H9 (cell line): ENCODE measurements at regions not wholly inside any gene's neighbourhood (a gene's known extent, or its start where the extent isn't known, plus 50 kb on each side); places are given as distances from the start of the nearest gene placed in this dataset.

ENCODE experiments used
- DNase-seq: peaks from one replicate; pipeline ENCODE4 v3.0.0-alpha.2; 2017
- H2AFZ ChIP-seq: one replicate; pipeline ENCODE4 v1.6.1; 2013; ENCODE audit warnings: mild to moderate bottlenecking, low read length, control low read depth, moderate library complexity
- H2AK5ac ChIP-seq: 2 replicates; pipeline ENCODE4 v1.6.1; 2013; ENCODE audit warnings: low read length, control low read depth, mixed read lengths; ENCODE audit not compliant: insufficient read length
- H2BK120ac ChIP-seq: one replicate; pipeline ENCODE4 v1.6.1; 2013; ENCODE audit warnings: low read depth, mild to moderate bottlenecking, low read length, control low read depth, inconsistent platforms; ENCODE audit not compliant: poor library complexity, severe bottlenecking
- H2BK12ac ChIP-seq: 2 replicates; pipeline ENCODE4 v1.6.1; 2013; ENCODE audit warnings: low read length, control low read depth, mixed read lengths, low read depth; ENCODE audit not compliant: insufficient read length
- H2BK15ac ChIP-seq: 2 replicates; pipeline ENCODE4 v1.6.1; 2013; ENCODE audit warnings: low read depth, low read length, control low read depth
- H2BK20ac ChIP-seq: one replicate; pipeline ENCODE4 v1.6.1; 2013; ENCODE audit warnings: low read depth, mild to moderate bottlenecking, low read length, control low read depth, inconsistent platforms; ENCODE audit not compliant: poor library complexity, severe bottlenecking
- H2BK5ac ChIP-seq: 2 replicates; pipeline ENCODE4 v1.6.1; 2013; ENCODE audit warnings: low read length, control low read depth, mixed read lengths; ENCODE audit not compliant: insufficient read length
- H3K14ac ChIP-seq: 2 replicates; pipeline ENCODE4 v1.6.1; 2013; ENCODE audit warnings: low read length, control low read depth; ENCODE audit not compliant: insufficient read depth
- H3K18ac ChIP-seq: 2 replicates; pipeline ENCODE4 v1.6.1; 2013; ENCODE audit warnings: low read depth, mild to moderate bottlenecking, mixed read lengths, low read length, control low read depth; ENCODE audit not compliant: insufficient read length
- H3K23ac ChIP-seq: 2 replicates; pipeline ENCODE4 v1.6.1; 2013; ENCODE audit warnings: low read length, control low read depth, mixed read lengths, low read depth; ENCODE audit not compliant: insufficient read length
- H3K23me2 ChIP-seq: 2 replicates; pipeline ENCODE4 v1.6.1; 2013; ENCODE audit warnings: low read depth, mild to moderate bottlenecking, mixed read lengths, low read length, control low read depth; ENCODE audit not compliant: insufficient read length, poor library complexity, severe bottlenecking
- H3K27ac ChIP-seq: 2 replicates; pipeline ENCODE4 v1.5.1; 2013; ENCODE audit warnings: low read length, control low read depth, mixed read lengths, low read depth; ENCODE audit not compliant: insufficient read length
- H3K27me3 ChIP-seq: 2 replicates; pipeline ENCODE4 v1.6.1; 2013; ENCODE audit warnings: low read length, control low read depth, inconsistent platforms; ENCODE audit not compliant: insufficient read depth
- H3K4ac ChIP-seq: 2 replicates; pipeline ENCODE4 v1.6.1; 2013; ENCODE audit warnings: low read depth, mild to moderate bottlenecking, control low read depth, inconsistent platforms, low read length, moderate library complexity
- H3K4me1 ChIP-seq: 2 replicates; pipeline ENCODE4 v1.6.1; 2013; ENCODE audit warnings: low read length, control low read depth, inconsistent platforms; ENCODE audit not compliant: insufficient read depth
- H3K4me2 ChIP-seq: 2 replicates; pipeline ENCODE4 v1.6.1; 2013; ENCODE audit warnings: low read length, control low read depth, mixed read lengths; ENCODE audit not compliant: insufficient read length, insufficient read depth
- H3K56ac ChIP-seq: 2 replicates; pipeline ENCODE4 v1.6.1; 2013; ENCODE audit warnings: low read depth, mild to moderate bottlenecking, mixed read lengths, low read length, control low read depth; ENCODE audit not compliant: insufficient read length
- H3K79me1 ChIP-seq: 2 replicates; pipeline ENCODE4 v1.6.1; 2013; ENCODE audit warnings: low read depth, mild to moderate bottlenecking, moderate library complexity, low read length, control low read depth, inconsistent platforms; ENCODE audit not compliant: insufficient read depth, poor library complexity, severe bottlenecking
- H3K79me2 ChIP-seq: 2 replicates; pipeline ENCODE4 v1.6.1; 2013; ENCODE audit warnings: low read length, control low read depth, inconsistent platforms; ENCODE audit not compliant: insufficient read depth
- H3K9ac ChIP-seq: 2 replicates; pipeline ENCODE4 v1.6.1; 2013; ENCODE audit warnings: low read length, control low read depth, mixed read lengths; ENCODE audit not compliant: insufficient read length; ENCODE audit errors: extremely low read depth
- H3K9me3 ChIP-seq: one replicate; pipeline ENCODE4 v1.6.1; 2013; ENCODE audit warnings: low read depth, low read length, inconsistent platforms; ENCODE audit not compliant: control insufficient read depth
- H3T11ph ChIP-seq: one replicate; pipeline ENCODE4 v1.6.1; 2013; ENCODE audit warnings: mild to moderate bottlenecking, low read length, control low read depth, inconsistent platforms
- H4K20me1 ChIP-seq: one replicate; pipeline ENCODE4 v1.6.1; 2013; ENCODE audit not compliant: control insufficient read depth, insufficient read length, insufficient read depth
- H4K5ac ChIP-seq: 2 replicates; pipeline ENCODE4 v1.6.1; 2013; ENCODE audit warnings: low read depth, mild to moderate bottlenecking, mixed read lengths, low read length, control low read depth; ENCODE audit not compliant: insufficient read length
- H4K8ac ChIP-seq: replicated peaks from 2 replicates; pipeline ENCODE4 v1.6.1; 2013; ENCODE audit warnings: low read length, control low read depth, mixed read lengths, low read depth; ENCODE audit not compliant: insufficient read length
- H4K91ac ChIP-seq: 2 replicates; pipeline ENCODE4 v1.6.1; 2013; ENCODE audit warnings: low read depth, mild to moderate bottlenecking, moderate library complexity, mixed read lengths, low read length, control low read depth; ENCODE audit not compliant: insufficient read length
- H3K27ac Mint-ChIP-seq, 3 experiments: 2 replicates in 2 of 3; 3 replicates in 1 of 3; pipeline ENCODE4 v1.8.0; 2020 to 2021; ENCODE audit warnings: mixed read lengths in 3 of 3, mild to moderate bottlenecking in 1 of 3, moderate library complexity in 1 of 3
- H3K27me3 Mint-ChIP-seq: 2 replicates; pipeline ENCODE4 v1.8.0; 2021; ENCODE audit warnings: low read depth, mild to moderate bottlenecking, moderate library complexity, mixed read lengths
- H3K36me3 Mint-ChIP-seq, 3 experiments: 2 replicates in 2 of 3; 3 replicates in 1 of 3; pipeline ENCODE4 v1.8.0; 2020 to 2021; ENCODE audit warnings: low read depth in 3 of 3, mixed read lengths in 3 of 3; ENCODE audit not compliant: insufficient read depth in 1 of 3
- H3K4me1 Mint-ChIP-seq, 2 experiments: 2 replicates each; pipeline ENCODE4 v1.8.0; 2020; ENCODE audit warnings: mixed read lengths in 2 of 2
- H3K4me3 Mint-ChIP-seq, 2 experiments: 2 replicates in 1 of 2; 3 replicates in 1 of 2; pipeline ENCODE4 v1.8.0; 2020 to 2021; ENCODE audit warnings: mild to moderate bottlenecking in 2 of 2, mixed read lengths in 2 of 2, moderate library complexity in 1 of 2
- H3K9me3 Mint-ChIP-seq, 2 experiments: 2 replicates in 1 of 2; 3 replicates in 1 of 2; pipeline ENCODE4 v1.8.0; 2020; ENCODE audit warnings: mild to moderate bottlenecking in 2 of 2, mixed read lengths in 2 of 2, moderate library complexity in 1 of 2
- WGBS: extraction: QIAGEN DNeasy Blood & Tissue Kit; methylation state at CpG from one replicate; pipeline ENCODE4 v1.1.7; 2013; ENCODE audit warnings: missing lambda C conversion rate, low lambda C conversion rate, mixed read lengths; ENCODE audit not compliant: insufficient read length; ENCODE audit errors: extremely low coverage; 5-methylcytosine and 5-hydroxymethylcytosine counted together
- TF ChIP-seq, protein P1 (sequence below): fragments of 200-600 bp; sonication (generic); conservative IDR thresholded peaks from 3 replicates; pipeline ENCODE4 v1.8.0; 2021; ENCODE audit warnings: antibody characterized with exemption, mild to moderate bottlenecking

DNA sequence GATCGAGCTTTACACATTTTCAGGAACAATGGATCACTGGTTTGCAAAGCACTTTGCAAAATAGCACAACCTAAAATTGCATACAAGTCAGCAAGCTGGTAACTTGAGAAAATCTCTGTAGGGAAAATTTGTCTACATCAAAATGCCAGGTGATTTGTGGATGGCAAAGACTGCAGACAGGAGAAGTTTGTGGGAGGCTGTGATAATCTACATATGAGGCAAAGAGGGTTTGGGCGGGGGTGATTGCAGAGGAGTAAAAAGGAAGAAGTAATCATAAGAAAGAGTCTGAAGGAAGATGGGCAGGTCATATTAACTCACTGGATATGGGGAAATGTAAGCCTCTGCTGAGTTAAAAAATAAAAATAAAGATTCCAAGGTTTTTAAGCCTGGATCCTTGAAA is 166.3 kb upstream of the STXBP5 start:
- Histone ChIP-seq H3K27me3 (no peaks in the 10 kb centered on the region), H4K8ac (no peak overlapping the region), H2AK5ac (no peak overlapping the region), H3K56ac (no peak overlapping the region), H3K9me3 (no peaks in the 10 kb centered on the region), H3K23me2 (no peaks in the 10 kb centered on the region), H4K91ac (no peak overlapping the region), H2BK15ac (no peak overlapping the region), H2BK5ac (no peak overlapping the region), H2BK120ac (no peak overlapping the region), H3K23ac (no peak overlapping the region), H3K4ac (no peak overlapping the region), H3K27ac (no peak overlapping the region), H3K9ac (no peak overlapping the region), H3K79me1 (no peaks in the 10 kb centered on the region), H3K4me2 (no peak overlapping the region), H2BK20ac (no peak overlapping the region), H2AFZ (no peak overlapping the region), H3K18ac (no peak overlapping the region), H3K14ac (no peak overlapping the region), H3K79me2 (no peaks in the 10 kb centered on the region), H3K4me1 (no peaks in the 10 kb centered on the region; the same call in 1 of the 2 replicates), H4K20me1 (no peaks in the 10 kb centered on the region), H4K5ac (no peak overlapping the region), H2BK12ac (no peak overlapping the region), H3T11ph (no peak overlapping the region)
- H3K36me3 Mint-ChIP-seq = no peaks in the 10 kb centered on the region; a peak in 1 of 7 replicates
- WGBS = no CpG with 5 or more reads among the region's 2 CpGs
- no peak overlapping the region for H3K27ac Mint-ChIP-seq
- TF ChIP-seq, protein P1, sequence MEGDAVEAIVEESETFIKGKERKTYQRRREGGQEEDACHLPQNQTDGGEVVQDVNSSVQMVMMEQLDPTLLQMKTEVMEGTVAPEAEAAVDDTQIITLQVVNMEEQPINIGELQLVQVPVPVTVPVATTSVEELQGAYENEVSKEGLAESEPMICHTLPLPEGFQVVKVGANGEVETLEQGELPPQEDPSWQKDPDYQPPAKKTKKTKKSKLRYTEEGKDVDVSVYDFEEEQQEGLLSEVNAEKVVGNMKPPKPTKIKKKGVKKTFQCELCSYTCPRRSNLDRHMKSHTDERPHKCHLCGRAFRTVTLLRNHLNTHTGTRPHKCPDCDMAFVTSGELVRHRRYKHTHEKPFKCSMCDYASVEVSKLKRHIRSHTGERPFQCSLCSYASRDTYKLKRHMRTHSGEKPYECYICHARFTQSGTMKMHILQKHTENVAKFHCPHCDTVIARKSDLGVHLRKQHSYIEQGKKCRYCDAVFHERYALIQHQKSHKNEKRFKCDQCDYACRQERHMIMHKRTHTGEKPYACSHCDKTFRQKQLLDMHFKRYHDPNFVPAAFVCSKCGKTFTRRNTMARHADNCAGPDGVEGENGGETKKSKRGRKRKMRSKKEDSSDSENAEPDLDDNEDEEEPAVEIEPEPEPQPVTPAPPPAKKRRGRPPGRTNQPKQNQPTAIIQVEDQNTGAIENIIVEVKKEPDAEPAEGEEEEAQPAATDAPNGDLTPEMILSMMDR = no peak
- peaks cover 17 to 29% of the 10 kb centered on the region in 2 experiments for H3K4me1 Mint-ChIP-seq
- H3K27me3 Mint-ChIP-seq = no peaks in the 10 kb centered on the region
- no peak overlapping the region for H3K4me3 Mint-ChIP-seq
- no peak for DNase-seq
- H3K9me3 Mint-ChIP-seq = no peaks in the 10 kb centered on the region; a peak in 1 of 5 replicates
